HepG2 (cell line): ENCODE measurements at regions not wholly inside any gene's neighbourhood (a gene's known extent, or its start where the extent isn't known, plus 50 kb on each side); places are given as distances from the start of the nearest gene placed in this dataset.

Experiments
- ATAC-seq: fragments of 200-7000 bp; cut with Tn5 transposase; 3 replicates; pipeline ENCODE4 v1.9.1; 2020; ENCODE audit warnings: mild to moderate bottlenecking, moderate library complexity
- BruUV-seq: library from RNA; stranded (reverse); fragments of 400-500 nt; replicated peaks from 2 replicates; lab custom pipeline; 2021; lab: Mats Ljungman, UMichigan
- CTCF ChIA-PET: fragments of 300-600 bp; formaldehyde crosslinking; extraction: SDS; loops from one replicate; lab custom pipeline; 2021; ENCODE audit warnings: low total read pairs, inconsistent platforms, low intra/inter-chr PET ratio; lab: Yijun Ruan, JAX
- POLR2A ChIA-PET: fragments of 350-600 bp; sonication (Branson Sonifier 250); formaldehyde crosslinking; loops from one replicate; lab custom pipeline; 2020; ENCODE audit warnings: antibody characterized with exemption, inconsistent platforms; lab: Yijun Ruan, JAX
- DNase-seq: peaks from one replicate; pipeline ENCODE4 v3.0.0-alpha.2; 2015; ENCODE audit warnings: low spot score
- FAIRE-seq: peaks from 3 replicates; lab custom pipeline; 2011; peaks lifted over from hg19 to GRCh38; lab: Jason Lieb, UNC
- H2AFZ ChIP-seq: one replicate; pipeline ENCODE4 v1.6.1; 2011; ENCODE audit warnings: low read length, inconsistent platforms
- H3K27ac ChIP-seq: fragments of 300-600 bp; 3 replicates; pipeline ENCODE4 v1.8.0; 2011; ENCODE audit warnings: mixed run types, mild to moderate bottlenecking, mixed read lengths, low read length, inconsistent platforms; ENCODE audit not compliant: insufficient read depth; ENCODE audit errors: extremely low read length
- H3K27me3 ChIP-seq, 2 experiments: fragments of 200-600 bp in 1 of 2; 2 replicates in 1 of 2; 3 replicates in 1 of 2; pipeline versions ENCODE4 v1.6.0 to v1.8.0; 2011; ENCODE audit warnings: low read length in 2 of 2, mild to moderate bottlenecking in 2 of 2, moderate library complexity in 2 of 2, inconsistent platforms in 1 of 2; ENCODE audit not compliant: insufficient read depth in 2 of 2, control insufficient read depth in 1 of 2
- H3K36me3 ChIP-seq, 2 experiments: fragments of 200-600 bp in 1 of 2; replicated peaks in 1 of 2; 2 replicates in 1 of 2; 3 replicates in 1 of 2; pipeline versions ENCODE4 v1.5.1 to v1.8.0; 2011; ENCODE audit warnings: low read length in 2 of 2, inconsistent platforms in 1 of 2; ENCODE audit not compliant: insufficient read depth in 2 of 2, control insufficient read depth in 1 of 2
- H3K4me1 ChIP-seq: 2 replicates; pipeline ENCODE4 v1.5.1; 2012; ENCODE audit warnings: low read length, inconsistent platforms; ENCODE audit not compliant: insufficient read depth
- H3K4me2 ChIP-seq: 2 replicates; pipeline ENCODE4 v1.6.0; 2011; ENCODE audit warnings: low read depth, low read length, inconsistent platforms
- H3K4me3 ChIP-seq, 3 experiments: fragments of 200-600 bp in 1 of 3; sonication (generic), shearing (Covaris generic) in 1 of 3; replicated peaks in 1 of 3; 2 replicates each; pipeline ENCODE4 v1.5.1; 2011 to 2016; ENCODE audit warnings: low read length in 3 of 3, inconsistent platforms in 2 of 3, low read depth in 2 of 3, mild to moderate bottlenecking in 2 of 3, control low read depth in 1 of 3, mixed read lengths in 1 of 3; ENCODE audit not compliant: insufficient read depth in 1 of 3
- H3K79me2 ChIP-seq: one replicate; pipeline ENCODE4 v1.6.1; 2011; ENCODE audit warnings: low read length, inconsistent platforms; ENCODE audit not compliant: insufficient read depth
- H3K9ac ChIP-seq: 2 replicates; pipeline ENCODE4 v1.6.0; 2011; ENCODE audit warnings: mild to moderate bottlenecking, low read depth, low read length, inconsistent platforms; ENCODE audit not compliant: insufficient read depth
- H3K9me3 ChIP-seq: 2 replicates; pipeline ENCODE4 v1.5.1; 2012; ENCODE audit warnings: mild to moderate bottlenecking, low read length
- H4K20me1 ChIP-seq: 2 replicates; pipeline ENCODE4 v1.6.0; 2011; ENCODE audit warnings: inconsistent platforms, mild to moderate bottlenecking, low read length, moderate library complexity; ENCODE audit not compliant: insufficient read depth
- ELF3 ChIP-seq: IDR thresholded peaks from 2 replicates; pipeline ENCODE4 v1.6.1; 2016; ENCODE audit warnings: missing genetic modification reagents, missing compliant biosample characterization
- ETV6 ChIP-seq: sonication (generic); formaldehyde crosslinking; conservative IDR thresholded peaks from 2 replicates; pipeline ENCODE4 v1.4.0; 2020; ENCODE audit warnings: missing genetic modification reagents
- FOSL2 ChIP-seq: sonication (generic); formaldehyde crosslinking; IDR thresholded peaks from 2 replicates; pipeline ENCODE4 v1.4.0; 2020; ENCODE audit warnings: missing genetic modification reagents
- IKZF4 ChIP-seq: sonication (generic); formaldehyde crosslinking; IDR thresholded peaks from 2 replicates; pipeline ENCODE4 v1.5.1; 2020; ENCODE audit warnings: borderline replicate concordance, mild to moderate bottlenecking, low read depth, missing genetic modification reagents; ENCODE audit errors: not compliant biosample characterization
- NFATC3 ChIP-seq: sonication (generic); formaldehyde crosslinking; IDR thresholded peaks from 2 replicates; pipeline ENCODE4 v1.5.1; 2020; ENCODE audit warnings: mild to moderate bottlenecking, missing genetic modification reagents
- NFYB ChIP-seq: sonication (generic); formaldehyde crosslinking; IDR thresholded peaks from 2 replicates; pipeline ENCODE4 v1.4.0; 2020; ENCODE audit warnings: missing genetic modification reagents
- RFX5 ChIP-seq: IDR thresholded peaks from 2 replicates; pipeline ENCODE4 v1.6.1; 2011; ENCODE audit warnings: low read depth, low read length, improper control_type of control experiment
- TCF7 ChIP-seq: sonication (generic); IDR thresholded peaks from 2 replicates; pipeline ENCODE4 v1.6.1; 2016; ENCODE audit warnings: antibody characterized with exemption, low read depth
- ZNF136 ChIP-seq: sonication (generic); formaldehyde crosslinking; IDR thresholded peaks from 2 replicates; pipeline ENCODE4 v1.8.1; 2022; ENCODE audit warnings: low read depth, mild to moderate bottlenecking, moderate library complexity, missing genetic modification reagents
- ZNF678 ChIP-seq: sonication (generic); formaldehyde crosslinking; IDR thresholded peaks from 2 replicates; pipeline ENCODE4 v1.4.0; 2020; ENCODE audit warnings: mild to moderate bottlenecking, missing genetic modification reagents
- ZZZ3 ChIP-seq: sonication (generic); formaldehyde crosslinking; IDR thresholded peaks from 2 replicates; pipeline ENCODE4 v1.4.0; 2020; ENCODE audit warnings: missing genetic modification reagents, mild to moderate bottlenecking, borderline replicate concordance
- whole genome bisulfite sequencing: methylation state at CpG from one replicate; pipeline ENCODE4 v1.1.6; 2017; ENCODE audit warnings: low lambda C conversion rate; 5-methylcytosine and 5-hydroxymethylcytosine counted together
- in situ Hi-C: cut with HindIII; loops from 2 replicates; pipeline ENCODE4 v1.10.0; 2017; ENCODE audit warnings: low pct_unique_long_range_greater_than_20kb; ENCODE audit not compliant: extremely low pct_ligation_motif_present
- intact Hi-C: fragments of 100-400 bp; cut with micrococcal nuclease; formaldehyde crosslinking; loops from one replicate; pipeline ENCODE4 v1.10.0; 2022; ENCODE audit not compliant: unreplicated experiment
- TF ChIP-seq, protein P1 (sequence below): sonication (generic); formaldehyde crosslinking; IDR thresholded peaks from 2 replicates; pipeline ENCODE4 v1.4.0; 2020; ENCODE audit warnings: missing genetic modification reagents, mild to moderate bottlenecking, borderline replicate concordance
- TF ChIP-seq, protein P2 (sequence below): sonication (generic); formaldehyde crosslinking; conservative IDR thresholded peaks from 2 replicates; pipeline ENCODE4 v1.4.0; 2020; ENCODE audit warnings: missing genetic modification reagents
- TF ChIP-seq, protein P3 (sequence below): sonication (generic); formaldehyde crosslinking; IDR thresholded peaks from 2 replicates; pipeline ENCODE4 v1.5.1; 2020; ENCODE audit warnings: mild to moderate bottlenecking, missing genetic modification reagents, borderline replicate concordance

- TF ChIP-seq, protein P1, sequence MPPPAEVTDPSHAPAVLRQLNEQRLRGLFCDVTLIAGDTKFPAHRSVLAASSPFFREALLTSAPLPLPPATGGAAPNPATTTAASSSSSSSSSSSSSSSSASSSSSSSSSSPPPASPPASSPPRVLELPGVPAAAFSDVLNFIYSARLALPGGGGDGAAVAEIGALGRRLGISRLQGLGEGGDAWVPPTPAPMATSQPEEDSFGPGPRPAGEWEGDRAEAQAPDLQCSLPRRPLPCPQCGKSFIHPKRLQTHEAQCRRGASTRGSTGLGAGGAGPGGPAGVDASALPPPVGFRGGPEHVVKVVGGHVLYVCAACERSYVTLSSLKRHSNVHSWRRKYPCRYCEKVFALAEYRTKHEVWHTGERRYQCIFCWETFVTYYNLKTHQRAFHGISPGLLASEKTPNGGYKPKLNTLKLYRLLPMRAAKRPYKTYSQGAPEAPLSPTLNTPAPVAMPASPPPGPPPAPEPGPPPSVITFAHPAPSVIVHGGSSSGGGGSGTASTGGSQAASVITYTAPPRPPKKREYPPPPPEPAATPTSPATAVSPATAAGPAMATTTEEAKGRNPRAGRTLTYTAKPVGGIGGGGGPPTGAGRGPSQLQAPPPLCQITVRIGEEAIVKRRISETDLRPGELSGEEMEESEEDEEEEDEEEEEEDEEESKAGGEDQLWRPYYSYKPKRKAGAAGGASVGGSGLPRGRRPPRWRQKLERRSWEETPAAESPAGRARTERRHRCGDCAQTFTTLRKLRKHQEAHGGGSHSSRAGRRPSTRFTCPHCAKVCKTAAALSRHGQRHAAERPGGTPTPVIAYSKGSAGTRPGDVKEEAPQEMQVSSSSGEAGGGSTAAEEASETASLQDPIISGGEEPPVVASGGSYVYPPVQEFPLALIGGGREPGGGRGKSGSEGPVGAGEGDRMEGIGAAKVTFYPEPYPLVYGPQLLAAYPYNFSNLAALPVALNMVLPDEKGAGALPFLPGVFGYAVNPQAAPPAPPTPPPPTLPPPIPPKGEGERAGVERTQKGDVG (CRISPR knock-in tag), result no peak
- TF ChIP-seq ZZZ3 (CRISPR knock-in tag), result no peak
Observed at GRCh38 chr14:26709019-26709418, 111.2 kb upstream of the NOVA1 start (continued).

DNA sequence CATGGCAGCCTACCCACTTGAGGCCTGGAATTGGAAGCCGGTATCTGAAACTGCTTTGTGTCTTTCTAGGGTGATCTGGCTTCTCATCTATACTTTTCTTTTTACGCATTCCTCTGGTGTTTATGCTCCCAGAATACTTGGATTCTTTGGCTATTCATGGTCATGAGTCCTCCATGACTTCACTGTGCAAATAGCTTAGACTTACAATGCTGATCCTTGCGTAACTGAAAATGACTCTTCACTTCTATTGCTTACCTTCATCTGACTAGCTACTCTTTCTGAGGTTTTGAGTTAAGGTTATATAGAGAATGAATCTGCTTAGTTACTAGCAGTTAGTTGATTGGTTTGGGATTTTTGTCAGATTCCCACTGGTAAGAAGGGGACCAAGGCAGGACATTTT lies 121.7 kb upstream of the NOVA1 start:
- ChIA-PET CTCF (no interaction called here), POLR2A (no interaction called here)
- Histone ChIP-seq H3K4me3 (no peak overlapping the region), H3K9ac (no peak overlapping the region), H2AFZ (no peak overlapping the region), H3K36me3 (no peaks in the 10 kb centered on the region), H3K27me3 (no peaks in the 10 kb centered on the region), H3K4me2 (no peak overlapping the region), H4K20me1 (no peaks in the 10 kb centered on the region), H3K9me3 (peaks cover 93% of the 10 kb centered on the region), H3K27ac (no peak overlapping the region), H3K79me2 (no peaks in the 10 kb centered on the region), H3K4me1 (no peaks in the 10 kb centered on the region)
- intact Hi-C loops (no loop called here), in situ Hi-C loops (no loop called here)
- no TSS peak for BruUV-seq
- FAIRE-seq (no peak), DNase-seq (peak; percentile 34), ATAC-seq (no peak)
- 31% methylated on average over 3 of the region's 3 CpGs for WGBS
- TF ChIP-seq RFX5 (no peak), ZNF678 (no peak), ETV6 (CRISPR knock-in tag) (no peak), ELF3 (CRISPR knock-in tag) (no peak), ZNF136 (CRISPR knock-in tag) (no peak), NFATC3 (CRISPR knock-in tag) (no peak), TCF7 (no peak), NFYB (CRISPR knock-in tag) (no peak), IKZF4 (CRISPR knock-in tag) (no peak), FOSL2 (no peak)
- TF ChIP-seq, protein P2, sequence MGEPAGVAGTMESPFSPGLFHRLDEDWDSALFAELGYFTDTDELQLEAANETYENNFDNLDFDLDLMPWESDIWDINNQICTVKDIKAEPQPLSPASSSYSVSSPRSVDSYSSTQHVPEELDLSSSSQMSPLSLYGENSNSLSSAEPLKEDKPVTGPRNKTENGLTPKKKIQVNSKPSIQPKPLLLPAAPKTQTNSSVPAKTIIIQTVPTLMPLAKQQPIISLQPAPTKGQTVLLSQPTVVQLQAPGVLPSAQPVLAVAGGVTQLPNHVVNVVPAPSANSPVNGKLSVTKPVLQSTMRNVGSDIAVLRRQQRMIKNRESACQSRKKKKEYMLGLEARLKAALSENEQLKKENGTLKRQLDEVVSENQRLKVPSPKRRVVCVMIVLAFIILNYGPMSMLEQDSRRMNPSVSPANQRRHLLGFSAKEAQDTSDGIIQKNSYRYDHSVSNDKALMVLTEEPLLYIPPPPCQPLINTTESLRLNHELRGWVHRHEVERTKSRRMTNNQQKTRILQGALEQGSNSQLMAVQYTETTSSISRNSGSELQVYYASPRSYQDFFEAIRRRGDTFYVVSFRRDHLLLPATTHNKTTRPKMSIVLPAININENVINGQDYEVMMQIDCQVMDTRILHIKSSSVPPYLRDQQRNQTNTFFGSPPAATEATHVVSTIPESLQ (CRISPR knock-in tag), result no peak
- TF ChIP-seq, protein P3, sequence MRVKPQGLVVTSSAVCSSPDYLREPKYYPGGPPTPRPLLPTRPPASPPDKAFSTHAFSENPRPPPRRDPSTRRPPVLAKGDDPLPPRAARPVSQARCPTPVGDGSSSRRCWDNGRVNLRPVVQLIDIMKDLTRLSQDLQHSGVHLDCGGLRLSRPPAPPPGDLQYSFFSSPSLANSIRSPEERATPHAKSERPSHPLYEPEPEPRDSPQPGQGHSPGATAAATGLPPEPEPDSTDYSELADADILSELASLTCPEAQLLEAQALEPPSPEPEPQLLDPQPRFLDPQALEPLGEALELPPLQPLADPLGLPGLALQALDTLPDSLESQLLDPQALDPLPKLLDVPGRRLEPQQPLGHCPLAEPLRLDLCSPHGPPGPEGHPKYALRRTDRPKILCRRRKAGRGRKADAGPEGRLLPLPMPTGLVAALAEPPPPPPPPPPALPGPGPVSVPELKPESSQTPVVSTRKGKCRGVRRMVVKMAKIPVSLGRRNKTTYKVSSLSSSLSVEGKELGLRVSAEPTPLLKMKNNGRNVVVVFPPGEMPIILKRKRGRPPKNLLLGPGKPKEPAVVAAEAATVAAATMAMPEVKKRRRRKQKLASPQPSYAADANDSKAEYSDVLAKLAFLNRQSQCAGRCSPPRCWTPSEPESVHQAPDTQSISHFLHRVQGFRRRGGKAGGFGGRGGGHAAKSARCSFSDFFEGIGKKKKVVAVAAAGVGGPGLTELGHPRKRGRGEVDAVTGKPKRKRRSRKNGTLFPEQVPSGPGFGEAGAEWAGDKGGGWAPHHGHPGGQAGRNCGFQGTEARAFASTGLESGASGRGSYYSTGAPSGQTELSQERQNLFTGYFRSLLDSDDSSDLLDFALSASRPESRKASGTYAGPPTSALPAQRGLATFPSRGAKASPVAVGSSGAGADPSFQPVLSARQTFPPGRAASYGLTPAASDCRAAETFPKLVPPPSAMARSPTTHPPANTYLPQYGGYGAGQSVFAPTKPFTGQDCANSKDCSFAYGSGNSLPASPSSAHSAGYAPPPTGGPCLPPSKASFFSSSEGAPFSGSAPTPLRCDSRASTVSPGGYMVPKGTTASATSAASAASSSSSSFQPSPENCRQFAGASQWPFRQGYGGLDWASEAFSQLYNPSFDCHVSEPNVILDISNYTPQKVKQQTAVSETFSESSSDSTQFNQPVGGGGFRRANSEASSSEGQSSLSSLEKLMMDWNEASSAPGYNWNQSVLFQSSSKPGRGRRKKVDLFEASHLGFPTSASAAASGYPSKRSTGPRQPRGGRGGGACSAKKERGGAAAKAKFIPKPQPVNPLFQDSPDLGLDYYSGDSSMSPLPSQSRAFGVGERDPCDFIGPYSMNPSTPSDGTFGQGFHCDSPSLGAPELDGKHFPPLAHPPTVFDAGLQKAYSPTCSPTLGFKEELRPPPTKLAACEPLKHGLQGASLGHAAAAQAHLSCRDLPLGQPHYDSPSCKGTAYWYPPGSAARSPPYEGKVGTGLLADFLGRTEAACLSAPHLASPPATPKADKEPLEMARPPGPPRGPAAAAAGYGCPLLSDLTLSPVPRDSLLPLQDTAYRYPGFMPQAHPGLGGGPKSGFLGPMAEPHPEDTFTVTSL (CRISPR knock-in tag), result no peak
